DND-41 (cell line): ENCODE measurements at regions not wholly inside any gene's neighbourhood (a gene's known extent, or its start where the extent isn't known, plus 50 kb on each side); places are given as distances from the start of the nearest gene placed in this dataset.

Experiments
- ATAC-seq: fragments of 200-7000 bp; cut with Tn5 transposase; 3 replicates; pipeline ENCODE4 v1.9.1; 2021; ENCODE audit warnings: low read depth; ENCODE audit not compliant: insufficient read depth
- DNase-seq: peaks from one replicate; pipeline ENCODE4 v3.0.0-alpha.2; 2020
- H2AFZ ChIP-seq: 2 replicates; pipeline ENCODE4 v1.6.0; 2012; ENCODE audit warnings: low read depth, low read length
- H3K27ac ChIP-seq: 2 replicates; pipeline ENCODE4 v1.5.1; 2012; ENCODE audit warnings: low read length, inconsistent platforms
- H3K27me3 ChIP-seq: fragments of 200-600 bp; sonication (generic); 2 replicates; pipeline ENCODE4 v1.6.0; 2012; ENCODE audit warnings: low read length, mild to moderate bottlenecking, inconsistent platforms; ENCODE audit not compliant: insufficient read depth, poor library complexity
- H3K36me3 ChIP-seq: 2 replicates; pipeline ENCODE4 v1.5.1; 2012; ENCODE audit warnings: low read length, inconsistent platforms; ENCODE audit not compliant: insufficient read depth
- H3K4me1 ChIP-seq: 2 replicates; pipeline ENCODE4 v1.5.1; 2012; ENCODE audit warnings: mild to moderate bottlenecking, low read length; ENCODE audit not compliant: insufficient read depth
- H3K4me2 ChIP-seq: 2 replicates; pipeline ENCODE4 v1.6.0; 2012; ENCODE audit warnings: mild to moderate bottlenecking, moderate library complexity, low read length, inconsistent platforms; ENCODE audit not compliant: insufficient read depth
- H3K4me3 ChIP-seq, 2 experiments: fragments of 200-600 bp in 1 of 2; shearing (Covaris generic) in 1 of 2; 2 replicates each; pipeline ENCODE4 v1.5.1; 2012 to 2016; ENCODE audit warnings: inconsistent platforms in 2 of 2, low read length in 2 of 2, mild to moderate bottlenecking in 2 of 2, low read depth in 1 of 2, moderate library complexity in 1 of 2
- H3K79me2 ChIP-seq: 2 replicates; pipeline ENCODE4 v1.6.0; 2012; ENCODE audit warnings: low read length, inconsistent platforms; ENCODE audit not compliant: insufficient read depth
- H3K9ac ChIP-seq: 2 replicates; pipeline ENCODE4 v1.6.0; 2012; ENCODE audit warnings: low read depth, mild to moderate bottlenecking, inconsistent platforms, low read length, moderate library complexity
- H3K9me3 ChIP-seq: 2 replicates; pipeline ENCODE4 v1.5.1; 2012; ENCODE audit warnings: low read length, moderate library complexity, mild to moderate bottlenecking, inconsistent platforms; ENCODE audit not compliant: insufficient read depth, severe bottlenecking
- H4K20me1 ChIP-seq: 2 replicates; pipeline ENCODE4 v1.6.0; 2012; ENCODE audit warnings: low read length; ENCODE audit not compliant: insufficient read depth
- CTCF ChIP-seq: IDR thresholded peaks from 2 replicates; pipeline ENCODE4 v1.5.1; 2012; ENCODE audit warnings: borderline replicate concordance, low read length, moderate library complexity, mild to moderate bottlenecking; ENCODE audit not compliant: poor library complexity, severe bottlenecking; ENCODE audit errors: extremely low read depth
- EZH2 ChIP-seq: IDR thresholded peaks from 3 replicates; pipeline ENCODE4 v1.6.1; 2012; ENCODE audit warnings: borderline replicate concordance, low read depth, mild to moderate bottlenecking, moderate library complexity, low read length, inconsistent platforms; ENCODE audit not compliant: severe bottlenecking

- H3K36me3 ChIP-seq, result no peaks in the 10 kb centered on the region
- H3K9me3 ChIP-seq, result no peaks in the 10 kb centered on the region
- H3K27ac ChIP-seq, result no peak overlapping the region
- no peak overlapping the region for H3K4me2 ChIP-seq
- no peak overlapping the region for H3K9ac ChIP-seq
- no peaks in the 10 kb centered on the region for H4K20me1 ChIP-seq
- H3K79me2 ChIP-seq, result no peaks in the 10 kb centered on the region
- no peak overlapping the region for H2AFZ ChIP-seq
- TF ChIP-seq EZH2, result no peak
- H3K4me1 ChIP-seq, result no peaks in the 10 kb centered on the region
- no peak for ATAC-seq
- no peak for DNase-seq
- no peak overlapping the region for H3K4me3 ChIP-seq
- peaks cover 24% of the 10 kb centered on the region for H3K27me3 ChIP-seq
Measured at GRCh38 chr1:201726700-201727099, 102.3 kb upstream of the IPO9 start.

GRCh38 chr1:201728731-201729130, 100.2 kb upstream of the IPO9 start:
- no peak for ATAC-seq
- Histone ChIP-seq H3K9ac (no peak overlapping the region), H2AFZ (no peak overlapping the region), H3K27me3 (peaks cover 20% of the 10 kb centered on the region), H3K27ac (no peak overlapping the region), H3K36me3 (no peaks in the 10 kb centered on the region), H3K4me1 (no peaks in the 10 kb centered on the region), H4K20me1 (no peaks in the 10 kb centered on the region; the same call in 1 of the 2 replicates), H3K4me3 (no peak overlapping the region), H3K79me2 (no peaks in the 10 kb centered on the region), H3K9me3 (no peaks in the 10 kb centered on the region), H3K4me2 (no peak overlapping the region)
- TF ChIP-seq CTCF (no peak), EZH2 (no peak)
- DNase-seq, result no peak

GRCh38 chr1:201729973-201730608, 98.9 kb upstream of the IPO9 start:
- Histone ChIP-seq H3K36me3 (no peaks in the 10 kb centered on the region), H4K20me1 (no peaks in the 10 kb centered on the region; the same call in 1 of the 2 replicates), H3K27me3 (peaks cover 16% of the 10 kb centered on the region), H3K9ac (no peak overlapping the region), H3K9me3 (no peaks in the 10 kb centered on the region), H2AFZ (no peak overlapping the region), H3K27ac (no peak overlapping the region), H3K4me2 (no peak overlapping the region), H3K79me2 (no peaks in the 10 kb centered on the region), H3K4me1 (no peaks in the 10 kb centered on the region), H3K4me3 (no peak overlapping the region)
- ATAC-seq (no peak), DNase-seq (no peak)
- TF ChIP-seq EZH2, result no peak
- TF ChIP-seq CTCF, result no peak

- Histone ChIP-seq H3K27ac (no peak overlapping the region), H3K4me2 (no peak overlapping the region)
- TF ChIP-seq EZH2 (no peak), CTCF (no peak)
Measured at GRCh38 chr1:201730611-201731010, 98.3 kb upstream of the IPO9 start.

More at GRCh38 chr1:201730611-201731010, 98.3 kb upstream of the IPO9 start:
- Histone ChIP-seq H2AFZ (no peak overlapping the region), H3K9ac (no peak overlapping the region), H3K36me3 (no peaks in the 10 kb centered on the region), H3K27me3 (peaks cover 14% of the 10 kb centered on the region), H4K20me1 (peaks cover 3% of the 10 kb centered on the region), H3K4me3 (no peak overlapping the region), H3K9me3 (no peaks in the 10 kb centered on the region), H3K79me2 (no peaks in the 10 kb centered on the region), H3K4me1 (no peaks in the 10 kb centered on the region)
- DNase-seq (no peak), ATAC-seq (no peak)
